Activated naive CD4-positive, alpha-beta T cell (primary cell): ENCODE measurements at regions not wholly inside any gene's neighbourhood (a gene's known extent, or its start where the extent isn't known, plus 50 kb on each side); places are given as distances from the start of the nearest gene placed in this dataset.

Experiments used
- DNase-seq, 4 experiments: peaks; one replicate each; lab custom pipeline; 2025; lab: John Stamatoyannopoulos, UW

GRCh38 chr11:109864151-109864661 is 229.0 kb upstream of the ZC3H12C start:
- DNase-seq = no peak

GRCh38 chr11:109864834-109865547 is 228.2 kb upstream of the ZC3H12C start:
- no peak for DNase-seq

GRCh38 chr11:109865548-109866186 is 227.5 kb upstream of the ZC3H12C start:
- DNase-seq = no peak

DNA sequence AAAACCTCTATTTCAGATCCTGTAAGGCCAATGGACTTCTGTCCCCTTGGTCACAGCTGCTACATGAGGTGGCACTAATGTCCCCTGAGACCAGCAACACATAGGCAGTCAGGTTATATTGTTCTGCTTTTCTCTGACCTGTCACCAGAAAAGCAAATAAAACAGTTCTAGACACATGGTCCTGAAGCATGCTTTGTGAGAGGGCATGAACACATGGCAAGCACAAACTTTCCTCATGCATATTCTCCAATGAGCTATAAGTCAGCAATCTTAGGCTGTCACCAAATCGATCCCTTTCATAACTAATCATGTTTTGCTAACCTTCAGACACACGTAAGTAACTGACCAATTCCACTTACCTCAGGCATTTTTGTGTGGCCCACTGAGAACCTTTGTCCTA is 225.4 kb upstream of the ZC3H12C start:
- no peak for DNase-seq

DNA sequence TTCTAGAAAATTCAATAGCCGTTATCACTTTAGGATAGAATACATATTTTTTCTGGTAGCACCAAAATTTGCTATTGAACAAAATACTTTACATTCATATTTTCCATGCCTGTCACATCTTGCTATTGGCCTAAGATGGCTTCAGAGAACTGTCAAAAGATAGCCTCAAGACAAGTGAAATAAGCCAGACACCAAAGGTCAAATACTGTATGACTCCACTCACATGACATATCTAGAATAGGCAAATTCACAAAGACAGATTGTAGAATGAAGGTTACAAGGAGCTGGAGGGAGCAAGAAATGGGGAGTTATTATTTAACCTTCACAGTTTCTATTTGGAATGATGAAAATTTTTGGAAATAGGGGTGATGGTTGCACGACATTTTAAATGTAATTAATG is 223.7 kb upstream of the ZC3H12C start:
- no peak for DNase-seq

GRCh38 chr11:109870297-109870696 is 222.9 kb upstream of the ZC3H12C start:
- no peak for DNase-seq

DNA sequence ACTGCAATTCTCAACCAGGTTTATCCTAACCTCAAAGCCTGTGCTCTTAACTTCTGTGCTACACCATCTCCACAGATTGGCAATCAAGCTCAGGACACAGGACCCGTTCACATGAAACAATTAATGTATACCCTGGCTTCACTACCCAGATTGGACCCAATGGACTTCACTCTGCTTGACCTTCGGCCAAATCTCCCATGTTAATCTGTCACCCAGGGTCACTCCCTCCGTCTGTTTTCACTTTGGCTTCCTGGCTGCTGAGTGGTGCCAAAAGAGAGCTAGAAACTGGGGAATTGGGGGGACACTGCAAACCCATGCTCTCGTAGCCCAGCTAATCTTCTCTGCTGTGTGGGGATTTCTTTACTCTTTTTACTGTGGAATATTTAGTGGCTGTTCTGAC is 216.1 kb upstream of the ZC3H12C start:
- no peak for DNase-seq

- DNase-seq = no peak
These were observed 208.7 kb upstream of the ZC3H12C start for GRCh38 chr11:109884501-109884900.

- DNase-seq = no peak
These were observed 208.2 kb upstream of the ZC3H12C start for GRCh38 chr11:109885006-109885405.

- DNase-seq = no peak
These were observed 200.8 kb upstream of the ZC3H12C start for GRCh38 chr11:109892321-109892794.

DNA sequence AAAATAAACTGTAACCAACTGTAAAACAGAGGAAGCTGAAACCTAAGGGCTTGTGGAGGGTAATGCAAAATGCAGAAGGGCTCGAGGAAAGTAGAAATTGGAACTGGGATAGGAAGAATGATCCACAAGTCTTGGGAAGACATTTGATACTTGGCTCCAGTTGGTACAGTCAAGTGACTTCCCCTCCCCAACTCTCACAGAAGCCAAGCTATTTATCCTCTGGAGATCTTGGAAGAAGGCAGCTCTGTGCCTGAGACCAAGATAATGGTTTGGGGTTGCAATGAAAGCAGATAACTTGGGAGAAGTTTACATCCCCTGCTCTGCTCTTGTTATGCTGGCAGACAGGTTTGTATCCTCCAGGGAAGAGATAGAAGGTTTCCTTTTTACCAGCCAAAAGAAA is 198.9 kb upstream of the ZC3H12C start:
- no peak for DNase-seq

GRCh38 chr11:109898592-109898991 is 194.6 kb upstream of the ZC3H12C start:
- no peak for DNase-seq

DNA sequence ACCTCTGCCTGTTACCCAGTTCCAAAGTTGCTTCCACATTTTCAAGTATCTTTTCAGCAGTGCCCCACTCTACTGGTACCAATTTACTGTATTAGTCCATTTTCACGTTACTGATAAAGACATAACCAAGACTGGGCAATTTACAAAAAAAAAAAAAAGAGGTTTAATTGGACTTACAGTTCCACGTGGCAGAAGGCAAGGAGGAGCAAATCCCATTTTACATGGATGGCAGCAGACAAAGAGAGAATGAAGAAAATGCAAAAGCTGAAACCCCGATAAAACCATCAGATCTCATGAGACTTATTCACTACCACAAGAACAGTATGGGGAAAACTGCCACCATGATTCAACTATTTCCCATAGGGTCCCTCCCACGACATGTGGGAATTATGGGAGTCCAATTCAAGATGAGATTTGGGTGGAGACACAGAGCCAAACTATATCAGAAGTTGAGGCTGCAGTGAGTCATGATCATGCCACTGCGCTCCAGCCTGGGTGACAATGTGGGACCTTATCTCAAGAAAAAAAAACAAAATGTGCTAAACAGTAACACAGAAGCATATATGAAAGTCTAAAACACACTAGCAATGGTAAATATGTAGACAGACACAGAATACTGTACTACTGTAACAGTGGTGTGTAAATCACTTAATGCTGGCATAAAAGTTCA is 190.3 kb upstream of the ZC3H12C start:
- DNase-seq = no peak

GRCh38 chr11:109911488-109911887 is 181.7 kb upstream of the ZC3H12C start:
- DNase-seq = no peak

- no peak for DNase-seq
These were observed 179.2 kb upstream of the ZC3H12C start for GRCh38 chr11:109914038-109914437.

DNA sequence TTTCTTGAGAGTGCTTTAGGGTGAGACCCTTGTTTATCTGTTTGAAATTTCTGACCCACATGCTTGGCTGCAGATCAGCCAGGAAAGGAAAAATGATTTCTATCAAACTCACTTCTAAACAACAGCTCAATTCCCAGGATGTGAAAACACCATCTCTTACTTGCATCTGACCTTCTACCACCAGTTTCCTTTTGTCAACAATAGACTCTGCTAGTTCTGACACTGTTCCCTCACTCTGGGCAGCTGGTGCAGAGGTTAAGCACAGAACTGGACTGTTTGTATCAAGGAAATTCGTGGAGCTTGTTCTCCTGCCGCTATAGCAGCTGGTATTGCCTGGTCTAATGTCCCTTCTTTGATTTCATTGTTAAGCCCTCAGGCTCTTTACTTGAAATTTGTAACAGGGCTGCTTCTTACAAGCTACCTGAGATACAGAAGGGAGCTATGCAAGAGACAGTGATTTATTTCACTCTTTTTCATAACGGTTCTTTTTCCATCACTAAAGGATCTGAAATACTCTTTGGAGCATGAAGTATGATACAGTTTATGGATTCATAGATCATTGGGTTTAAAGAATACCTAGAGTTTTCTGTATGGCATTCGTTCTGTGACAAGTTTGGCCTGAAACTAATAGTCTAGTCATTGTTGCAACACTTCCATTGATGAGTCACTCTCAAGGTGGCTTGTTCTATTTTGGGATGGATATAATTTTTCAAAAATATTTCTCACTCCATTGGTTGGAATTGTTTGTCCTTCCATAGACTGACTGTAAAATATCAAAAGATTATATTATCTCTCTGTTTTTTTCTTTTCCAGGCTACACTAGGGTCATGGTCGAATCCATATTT is 178.2 kb upstream of the ZC3H12C start:
- no peak for DNase-seq

- no peak for DNase-seq
These were observed 166.3 kb upstream of the ZC3H12C start for GRCh38 chr11:109926941-109927340.

DNA sequence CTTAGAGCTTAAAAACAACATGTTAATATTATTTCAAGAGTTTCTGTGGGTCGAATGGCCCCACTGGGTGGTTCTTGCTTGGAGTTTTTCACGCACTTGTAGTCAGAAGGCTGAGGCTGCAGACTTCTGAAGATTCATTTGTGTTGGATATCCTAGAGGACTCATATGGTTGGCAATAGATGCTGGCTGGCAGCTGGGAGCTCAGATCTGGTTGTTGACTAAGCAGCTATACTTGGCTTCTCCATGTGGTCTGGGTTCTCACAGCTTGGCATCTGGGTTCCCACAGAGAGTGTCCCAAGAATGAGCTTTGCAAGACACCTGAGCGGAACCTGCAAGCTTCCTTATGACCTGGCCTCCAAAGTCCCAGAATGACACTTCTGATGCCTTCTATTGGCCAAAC is 163.9 kb upstream of the ZC3H12C start:
- DNase-seq = no peak

DNA sequence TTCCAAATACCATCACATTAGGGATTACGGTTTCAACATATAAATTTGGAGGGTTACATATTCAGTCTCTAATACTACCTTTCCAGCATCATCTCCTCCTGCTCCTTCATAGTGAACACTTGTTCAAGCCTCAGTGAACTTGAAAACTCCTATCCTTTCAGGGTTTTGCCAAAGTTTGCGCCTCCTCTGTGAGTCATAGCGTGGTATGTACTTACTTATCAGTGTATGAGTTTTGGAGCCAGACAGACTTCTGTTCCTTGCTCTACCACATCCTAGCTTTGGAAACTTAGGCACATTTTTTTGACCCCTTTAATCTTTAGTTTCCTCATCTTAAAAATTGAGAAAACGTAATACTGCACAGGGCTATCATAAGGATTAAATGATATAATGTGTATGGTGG is 160.1 kb upstream of the ZC3H12C start:
- no peak for DNase-seq

DNA sequence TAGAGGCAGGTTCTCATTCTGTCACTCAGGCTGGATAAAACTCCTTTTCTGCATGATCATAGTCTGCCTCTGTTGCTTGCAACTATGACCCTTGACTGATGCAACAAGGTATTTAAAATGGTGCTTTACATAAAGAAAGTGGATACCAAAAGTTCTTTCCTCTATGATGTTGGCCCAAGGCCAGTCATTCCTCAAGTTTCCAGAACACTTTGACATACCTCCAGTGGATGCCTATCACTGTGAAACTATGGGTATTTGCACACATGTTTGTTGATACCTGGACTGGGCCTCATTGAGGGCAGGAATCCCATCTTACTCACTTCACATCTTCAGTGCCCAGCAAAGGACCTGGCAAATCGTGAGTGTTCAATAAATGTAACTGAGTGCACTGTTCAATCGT is 159.0 kb upstream of the ZC3H12C start:
- no peak for DNase-seq

DNA sequence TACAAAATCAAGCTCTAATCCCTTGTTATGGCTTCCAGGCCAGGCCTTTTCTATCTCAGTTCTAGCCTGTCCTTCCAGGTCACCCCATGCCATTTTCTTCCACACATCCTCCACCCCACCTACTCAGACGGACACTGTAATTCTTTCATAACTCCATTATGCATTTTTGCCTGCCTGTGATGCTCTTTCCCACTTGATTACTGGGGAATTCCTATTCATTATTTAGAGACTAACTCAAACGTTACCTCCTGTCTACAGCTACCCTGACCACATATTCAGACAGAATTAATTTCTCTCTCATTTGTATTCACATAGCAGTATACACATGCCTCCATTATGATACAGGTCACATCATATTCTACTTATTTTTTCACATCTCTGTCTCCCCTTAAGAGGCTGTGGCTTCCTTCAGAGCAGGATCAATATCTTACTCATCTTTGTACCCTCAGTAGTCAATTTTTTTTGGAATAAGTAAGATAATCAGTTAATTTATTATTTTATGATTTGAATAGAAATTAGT is 156.5 kb upstream of the ZC3H12C start:
- DNase-seq = no peak

DNA sequence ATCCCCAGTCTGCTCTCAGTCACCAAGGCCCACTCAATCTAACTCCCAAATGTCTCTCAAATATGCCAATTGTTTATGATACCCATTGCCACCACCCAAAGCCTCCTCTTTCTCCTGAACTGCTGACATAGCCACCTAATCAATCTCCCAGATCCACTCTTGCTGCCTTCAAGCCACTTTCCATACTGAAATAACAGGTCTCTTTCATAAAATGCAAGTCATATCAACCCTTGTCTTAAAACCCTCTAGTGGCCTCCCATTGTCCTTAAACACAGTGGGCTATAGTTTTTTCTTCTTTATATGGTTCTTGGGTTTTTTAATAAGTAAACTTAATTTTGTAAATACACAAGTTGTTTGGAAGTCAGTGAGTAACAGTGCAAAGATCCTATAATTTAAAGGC is 155.2 kb upstream of the ZC3H12C start:
- no peak for DNase-seq
